OCI-LY1 (cell line): ENCODE measurements at regions not wholly inside any gene's neighbourhood (a gene's known extent, or its start where the extent isn't known, plus 50 kb on each side); places are given as distances from the start of the nearest gene placed in this dataset.

ENCODE experiments used
- H2AFZ ChIP-seq: fragments of 200-600 bp; sonication (generic), shearing (Covaris generic); 2 replicates; pipeline ENCODE4 v1.6.0; 2014; ENCODE audit warnings: antibody characterized with exemption, mild to moderate bottlenecking, low read length
- H3F3A ChIP-seq: fragments of 200-600 bp; sonication (generic), shearing (Covaris generic); 2 replicates; pipeline ENCODE4 v1.6.0; 2014; ENCODE audit warnings: mild to moderate bottlenecking, antibody characterized with exemption, low read length, moderate library complexity; ENCODE audit not compliant: insufficient read depth
- H3K27ac ChIP-seq: fragments of 200-600 bp; sonication (generic); 2 replicates; pipeline ENCODE4 v1.5.1; 2014; ENCODE audit warnings: low read length, mixed run types, mild to moderate bottlenecking, low read depth; ENCODE audit not compliant: poor library complexity, severe bottlenecking
- H3K27me3 ChIP-seq: fragments of 200-600 bp; sonication (generic); 2 replicates; pipeline ENCODE4 v1.6.0; 2014; ENCODE audit warnings: antibody characterized with exemption, mild to moderate bottlenecking, low read length, moderate library complexity; ENCODE audit not compliant: insufficient read depth
- H3K36me3 ChIP-seq: fragments of 200-600 bp; sonication (generic); 2 replicates; pipeline ENCODE4 v1.6.1; 2014; ENCODE audit warnings: mild to moderate bottlenecking, antibody characterized with exemption, low read length, moderate library complexity, mixed read lengths; ENCODE audit not compliant: insufficient read depth
- H3K4me1 ChIP-seq: fragments of 200-600 bp; sonication (generic); 2 replicates; pipeline ENCODE4 v1.5.1; 2014; ENCODE audit warnings: mild to moderate bottlenecking, low read length, moderate library complexity; ENCODE audit not compliant: insufficient read depth, severe bottlenecking
- H3K4me2 ChIP-seq: fragments of 200-600 bp; sonication (generic), shearing (Covaris generic); 2 replicates; pipeline ENCODE4 v1.6.1; 2014; ENCODE audit warnings: low read length
- H3K4me3 ChIP-seq: fragments of 200-600 bp; sonication (generic); 2 replicates; pipeline ENCODE4 v1.5.1; 2014; ENCODE audit warnings: low read length, low read depth, mild to moderate bottlenecking, mixed read lengths; ENCODE audit not compliant: poor library complexity, severe bottlenecking
- H3K79me2 ChIP-seq: fragments of 200-600 bp; shearing (Covaris generic); 2 replicates; pipeline ENCODE4 v1.6.1; 2016; ENCODE audit warnings: mixed run types, low read length, mixed read lengths; ENCODE audit not compliant: insufficient read depth
- H3K9ac ChIP-seq: fragments of 200-600 bp; sonication (generic), shearing (Covaris generic); 2 replicates; pipeline ENCODE4 v1.6.1; 2014; ENCODE audit warnings: mild to moderate bottlenecking, low read length, mixed read lengths
- H3K9me2 ChIP-seq: fragments of 200-600 bp; sonication (generic), shearing (Covaris generic); 2 replicates; pipeline ENCODE4 v1.6.1; 2014; ENCODE audit warnings: low read depth, mild to moderate bottlenecking, low read length, mixed read lengths
- H3K9me3 ChIP-seq: fragments of 200-600 bp; shearing (Covaris generic); 2 replicates; pipeline ENCODE4 v1.6.1; 2014; ENCODE audit warnings: low read length, mixed read lengths
- H4K20me1 ChIP-seq: fragments of 200-600 bp; sonication (generic), shearing (Covaris generic); 2 replicates; pipeline ENCODE4 v1.6.0; 2016; ENCODE audit warnings: mild to moderate bottlenecking, low read length; ENCODE audit not compliant: insufficient read depth
- CTCF ChIP-seq: fragments of 200-600 bp; sonication (generic), shearing (Covaris generic); IDR thresholded peaks from 2 replicates; pipeline ENCODE4 v1.5.1; 2017; ENCODE audit warnings: mild to moderate bottlenecking, antibody characterized with exemption, low read length, moderate library complexity, mixed read lengths
- EZH2 ChIP-seq: fragments of 200-600 bp; sonication (generic), shearing (Covaris generic); IDR thresholded peaks from 2 replicates; pipeline ENCODE4 v1.8.0; 2017; ENCODE audit warnings: borderline replicate concordance, mixed run types, mild to moderate bottlenecking, antibody characterized with exemption, low read length, moderate library complexity, mixed read lengths

- no peaks in the 10 kb centered on the region for H3F3A ChIP-seq
Measured at GRCh38 chr13:48873587-48873986, 102.1 kb upstream of the FNDC3A start.

GRCh38 chr13:48874165-48874564 is 101.5 kb upstream of the FNDC3A start:
- Histone ChIP-seq H3K79me2 (no peaks in the 10 kb centered on the region), H4K20me1 (no peaks in the 10 kb centered on the region), H3K9me3 (no peaks in the 10 kb centered on the region), H3K9ac (no peak overlapping the region), H3K36me3 (no peaks in the 10 kb centered on the region), H2AFZ (no peak overlapping the region), H3K27me3 (no peaks in the 10 kb centered on the region), H3K4me3 (no peak overlapping the region), H3F3A (no peaks in the 10 kb centered on the region), H3K4me2 (no peak overlapping the region), H3K4me1 (no peaks in the 10 kb centered on the region), H3K9me2 (no peaks in the 10 kb centered on the region), H3K27ac (no peak overlapping the region)
- TF ChIP-seq CTCF: no peak
- TF ChIP-seq EZH2: no peak

More at GRCh38 chr13:48873587-48873986, 102.1 kb upstream of the FNDC3A start:
- Histone ChIP-seq H3K27ac (no peak overlapping the region), H3K4me3 (no peak overlapping the region), H2AFZ (no peak overlapping the region), H4K20me1 (no peaks in the 10 kb centered on the region), H3K4me2 (no peak overlapping the region), H3K79me2 (no peaks in the 10 kb centered on the region), H3K4me1 (no peaks in the 10 kb centered on the region), H3K9me3 (no peaks in the 10 kb centered on the region), H3K9me2 (no peaks in the 10 kb centered on the region), H3K36me3 (no peaks in the 10 kb centered on the region), H3K9ac (no peak overlapping the region), H3K27me3 (no peaks in the 10 kb centered on the region)
- TF ChIP-seq EZH2 (no peak), CTCF (no peak)

DNA sequence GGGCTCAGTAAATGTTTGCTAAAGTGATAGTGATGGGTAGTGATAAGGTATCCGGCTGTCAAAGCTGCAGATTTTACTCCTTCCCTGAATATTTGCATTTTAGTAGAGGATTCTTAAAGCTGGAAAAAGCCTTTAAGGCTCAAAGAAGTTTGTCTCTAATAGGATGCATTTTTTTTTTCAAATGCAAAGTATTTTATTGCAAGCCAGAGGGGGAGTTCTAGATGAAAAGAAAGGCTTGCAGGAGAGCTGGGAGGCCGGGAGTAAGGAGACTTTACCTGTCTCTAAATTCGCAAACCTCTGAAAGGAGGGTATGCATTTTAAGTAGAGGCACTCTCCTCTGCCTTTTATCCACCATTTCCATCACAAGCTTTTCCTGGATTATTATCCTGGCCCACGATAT is 100.7 kb upstream of the FNDC3A start:
- H3K9me3 ChIP-seq: no peaks in the 10 kb centered on the region
- no peaks in the 10 kb centered on the region for H3K4me1 ChIP-seq
- no peaks in the 10 kb centered on the region for H3K79me2 ChIP-seq
- H2AFZ ChIP-seq: no peak overlapping the region
- H3K4me3 ChIP-seq: no peak overlapping the region
- H3K4me2 ChIP-seq: no peak overlapping the region
- H3K9ac ChIP-seq: no peak overlapping the region
- H3K27ac ChIP-seq: no peak overlapping the region
- H4K20me1 ChIP-seq: no peaks in the 10 kb centered on the region
- H3K36me3 ChIP-seq: no peaks in the 10 kb centered on the region
- TF ChIP-seq CTCF: no peak
- no peak for TF ChIP-seq EZH2
- no peaks in the 10 kb centered on the region for H3F3A ChIP-seq
- H3K27me3 ChIP-seq: peaks cover 3% of the 10 kb centered on the region; the same call in 1 of the 2 replicates
- H3K9me2 ChIP-seq: no peaks in the 10 kb centered on the region
